NCI-H2029 treated with DMSO at 0.1 percent for 48 hours (cell line): ENCODE measurements at regions not wholly inside any gene's neighbourhood (a gene's known extent, or its start where the extent isn't known, plus 50 kb on each side); places are given as distances from the start of the nearest gene placed in this dataset.
A peak's percentile ranks its signal among the peaks of the same experiment; 100 is the strongest.
"Not testable (repeated sequence)": the region's sequence is repeated elsewhere in the genome, so short reads cannot be mapped to it uniquely, and the experiment has no call there.

Source experiments
- DNase-seq: peaks from one replicate; lab custom pipeline; 2025; lab: John Stamatoyannopoulos, UW

GRCh38 chr6:81340946-81341345 lies 411.5 kb downstream of the TENT5A start:
- DNase-seq, result no peak

- DNase-seq, result no peak
These were observed 421.0 kb downstream of the TENT5A start for GRCh38 chr6:81331526-81331925.

GRCh38 chr6:81328700-81329099 lies 423.8 kb downstream of the TENT5A start:
- DNase-seq, result no peak

GRCh38 chr6:81326881-81327561 lies 425.5 kb downstream of the TENT5A start:
- DNase-seq, result no peak

GRCh38 chr6:81309811-81310210 lies 442.7 kb downstream of the TENT5A start:
- no peak for DNase-seq

GRCh38 chr6:81308577-81309279 lies 443.8 kb downstream of the TENT5A start:
- DNase-seq, result no peak

- no peak for DNase-seq
These were observed 444.7 kb downstream of the TENT5A start for GRCh38 chr6:81307651-81308214.

GRCh38 chr6:81304466-81304865 lies 448.0 kb downstream of the TENT5A start:
- DNase-seq, result no peak

- no peak for DNase-seq
These were observed 451.5 kb downstream of the TENT5A start for GRCh38 chr6:81300961-81301360.

- no peak for DNase-seq
These were observed 453.7 kb downstream of the TENT5A start for GRCh38 chr6:81298751-81299150.

- no peak for DNase-seq
These were observed 457.2 kb downstream of the TENT5A start for GRCh38 chr6:81295310-81295709.

GRCh38 chr6:81293896-81294295 lies 458.6 kb downstream of the TENT5A start:
- DNase-seq, result no peak

- no peak for DNase-seq
These were observed 463.3 kb downstream of the TENT5A start for GRCh38 chr6:81289229-81289628.

- DNase-seq, result no peak
These were observed 487.4 kb downstream of the TENT5A start for GRCh38 chr6:81265106-81265505.

GRCh38 chr6:81263531-81264168 lies 488.8 kb downstream of the TENT5A start:
- no peak for DNase-seq

- DNase-seq, result no peak
These were observed 489.8 kb downstream of the TENT5A start for GRCh38 chr6:81262656-81263055.

- DNase-seq, result not testable (repeated sequence)
These were observed 496.3 kb downstream of the TENT5A start for GRCh38 chr6:81256223-81256622.

GRCh38 chr6:81253821-81254220 lies 498.7 kb downstream of the TENT5A start:
- no peak for DNase-seq

- DNase-seq, result no peak
These were observed 500.2 kb downstream of the TENT5A start for GRCh38 chr6:81252231-81252630.

- no peak for DNase-seq
These were observed 506.3 kb downstream of the TENT5A start for GRCh38 chr6:81246200-81246599.

GRCh38 chr6:81242624-81243023 lies 509.9 kb downstream of the TENT5A start:
- DNase-seq, result no peak

GRCh38 chr6:81241126-81242041 lies 511.1 kb downstream of the TENT5A start:
- DNase-seq, result peak; percentile 17
